ENCODE measurements at regions not wholly inside any gene's neighbourhood (a gene's known extent, or its start where the extent isn't known, plus 50 kb on each side); places are given as distances from the start of the nearest gene placed in this dataset.
A peak's percentile ranks its signal among the peaks of the same experiment; 100 is the strongest.

- DNase-seq = no peak
Observed at GRCh38 chr7:1286946-1287645, 54.4 kb downstream of the UNCX start.

GRCh38 chr7:1287752-1288201 is 55.1 kb downstream of the UNCX start:
- DNase-seq = no peak

GRCh38 chr7:1288390-1288995 is 55.8 kb downstream of the UNCX start:
- DNase-seq = no peak

DNA sequence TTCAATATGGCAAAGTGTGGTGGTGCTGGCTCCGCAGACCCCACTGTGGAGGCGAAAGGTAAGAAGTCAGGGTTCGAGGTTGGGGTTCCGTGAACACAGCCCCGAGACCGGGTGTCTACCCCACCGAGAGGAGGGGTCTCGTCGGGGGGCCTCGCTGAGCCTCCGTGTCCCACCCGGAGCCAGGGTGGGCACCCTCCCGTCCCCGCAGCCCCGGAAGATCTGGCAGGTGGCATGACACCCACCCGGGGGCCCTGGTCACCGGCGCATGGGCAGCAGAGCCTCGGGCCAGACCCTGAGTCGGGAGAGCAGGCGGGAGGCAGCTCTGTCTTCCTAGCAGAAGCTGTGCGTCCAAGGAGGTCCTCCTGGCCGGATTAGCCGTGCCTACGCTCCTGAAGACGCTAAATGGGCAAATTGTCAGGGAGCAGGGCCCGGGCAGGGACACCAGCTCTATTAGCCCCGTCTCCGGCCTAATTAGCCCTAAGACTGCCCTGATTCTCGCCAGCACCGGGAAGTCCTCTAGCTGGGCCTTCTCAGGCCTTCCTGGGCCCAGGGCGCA is 56.4 kb downstream of the UNCX start:
- DNase-seq = no peak

GRCh38 chr7:1289666-1290025 is 57.0 kb downstream of the UNCX start:
- DNase-seq = no peak

GRCh38 chr7:1290026-1290678 is 57.5 kb downstream of the UNCX start:
- DNase-seq = peak; percentile 4

DNA sequence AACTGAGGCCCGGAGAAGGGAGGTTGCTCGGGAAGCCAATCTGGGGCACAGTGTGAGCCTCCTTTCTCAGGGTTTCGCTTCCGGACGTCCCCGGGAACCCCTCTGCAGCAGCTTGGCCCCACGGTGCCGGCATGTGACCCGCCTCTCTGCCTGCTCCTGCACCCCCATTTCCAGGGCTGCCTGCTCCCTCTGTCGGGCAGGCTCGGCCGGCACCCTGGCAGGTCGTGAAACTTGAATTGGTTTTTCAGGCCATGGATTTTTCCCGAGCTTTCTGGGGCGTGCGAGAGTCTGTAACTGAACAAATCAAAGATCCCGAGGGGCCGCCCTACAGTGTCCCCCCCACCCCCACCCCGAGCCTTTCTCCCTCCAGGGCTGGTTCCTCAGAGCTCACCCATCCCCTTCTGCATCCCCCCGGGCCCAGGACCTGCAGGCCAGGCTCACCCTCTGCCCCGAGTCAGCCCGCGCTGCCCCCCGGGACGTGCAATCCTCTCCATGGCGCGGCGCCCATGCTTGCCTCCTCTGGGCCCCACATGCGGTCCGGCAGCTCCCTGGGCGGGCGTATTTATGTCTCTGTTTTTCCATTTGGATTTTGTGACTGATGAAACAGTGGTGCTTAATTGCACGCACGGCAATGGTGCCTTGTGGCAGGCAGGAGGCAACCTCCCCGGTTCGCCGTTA is 58.1 kb downstream of the UNCX start:
- DNase-seq = no peak

DNA sequence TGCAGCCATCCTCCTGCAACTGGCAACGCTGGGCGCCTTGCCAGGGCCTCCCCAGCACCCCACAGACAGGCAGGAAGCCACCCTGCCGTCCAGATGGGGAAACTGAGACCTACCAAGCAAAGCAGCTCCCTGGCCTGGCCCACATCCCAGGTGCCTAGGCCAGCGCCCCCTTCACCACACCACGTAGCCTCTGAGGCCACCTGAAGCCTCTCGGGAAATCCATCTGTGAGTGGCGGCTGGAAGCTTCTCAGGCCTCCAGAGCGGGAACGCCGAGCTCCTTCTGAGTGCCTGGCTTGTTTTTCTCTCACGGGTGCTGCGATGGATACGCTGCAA is 58.7 kb downstream of the UNCX start:
- DNase-seq = no peak

GRCh38 chr7:1291845-1292765 is 59.4 kb downstream of the UNCX start:
- DNase-seq = no peak

- DNase-seq = no peak
Observed at GRCh38 chr7:1292972-1293830, 60.5 kb downstream of the UNCX start.

GRCh38 chr7:1293950-1294411 is 61.3 kb downstream of the UNCX start:
- no peak for DNase-seq

GRCh38 chr7:1295776-1296355 is 63.2 kb downstream of the UNCX start:
- no peak for DNase-seq

- DNase-seq = no peak
Observed at GRCh38 chr7:1296356-1296981, 63.8 kb downstream of the UNCX start.

- DNase-seq = no peak
Observed at GRCh38 chr7:1297017-1297960, 64.6 kb downstream of the UNCX start.

DNA sequence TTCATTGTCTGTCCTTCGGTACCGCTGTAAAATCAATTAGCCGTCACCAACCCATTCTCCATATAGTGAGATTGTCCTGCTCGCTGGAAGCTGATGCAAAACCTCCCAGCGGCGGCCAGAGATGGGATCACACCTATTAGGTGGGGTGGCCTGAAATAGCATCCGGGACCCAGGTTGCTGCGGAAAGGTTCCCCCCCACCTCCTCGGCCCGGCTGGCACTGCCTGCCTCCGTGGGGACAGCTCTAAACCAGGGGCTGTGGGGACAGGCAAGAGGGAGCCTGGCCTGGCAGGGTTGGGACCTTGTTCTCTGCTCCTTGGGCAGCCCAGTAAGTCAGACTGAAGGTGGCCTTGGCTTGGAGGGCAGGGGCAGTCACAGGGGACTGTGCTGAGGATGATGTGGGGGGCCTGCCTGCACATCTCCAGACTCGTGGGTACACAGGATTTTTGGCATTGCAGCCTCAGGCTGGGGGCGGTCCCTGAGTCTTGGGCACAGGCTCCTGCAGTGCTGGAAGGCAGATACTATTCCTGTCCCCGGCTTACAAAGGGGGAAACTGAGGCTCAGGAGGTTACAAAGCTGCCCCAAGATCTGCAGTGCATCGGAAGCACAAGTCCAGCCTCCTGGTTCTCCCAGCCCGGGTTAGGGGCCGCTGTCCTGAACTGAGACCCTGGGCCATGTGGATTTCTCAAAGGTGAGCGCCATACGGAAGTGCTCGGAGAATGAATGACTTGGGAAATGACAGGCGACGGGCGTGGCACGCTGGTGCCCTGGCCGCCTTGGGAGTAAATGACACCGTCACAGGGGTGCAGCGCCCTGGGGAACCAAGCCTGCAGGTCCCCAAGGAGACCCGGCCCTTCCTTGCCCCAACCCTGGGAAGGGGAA is 65.6 kb downstream of the UNCX start:
- DNase-seq = no peak

DNA sequence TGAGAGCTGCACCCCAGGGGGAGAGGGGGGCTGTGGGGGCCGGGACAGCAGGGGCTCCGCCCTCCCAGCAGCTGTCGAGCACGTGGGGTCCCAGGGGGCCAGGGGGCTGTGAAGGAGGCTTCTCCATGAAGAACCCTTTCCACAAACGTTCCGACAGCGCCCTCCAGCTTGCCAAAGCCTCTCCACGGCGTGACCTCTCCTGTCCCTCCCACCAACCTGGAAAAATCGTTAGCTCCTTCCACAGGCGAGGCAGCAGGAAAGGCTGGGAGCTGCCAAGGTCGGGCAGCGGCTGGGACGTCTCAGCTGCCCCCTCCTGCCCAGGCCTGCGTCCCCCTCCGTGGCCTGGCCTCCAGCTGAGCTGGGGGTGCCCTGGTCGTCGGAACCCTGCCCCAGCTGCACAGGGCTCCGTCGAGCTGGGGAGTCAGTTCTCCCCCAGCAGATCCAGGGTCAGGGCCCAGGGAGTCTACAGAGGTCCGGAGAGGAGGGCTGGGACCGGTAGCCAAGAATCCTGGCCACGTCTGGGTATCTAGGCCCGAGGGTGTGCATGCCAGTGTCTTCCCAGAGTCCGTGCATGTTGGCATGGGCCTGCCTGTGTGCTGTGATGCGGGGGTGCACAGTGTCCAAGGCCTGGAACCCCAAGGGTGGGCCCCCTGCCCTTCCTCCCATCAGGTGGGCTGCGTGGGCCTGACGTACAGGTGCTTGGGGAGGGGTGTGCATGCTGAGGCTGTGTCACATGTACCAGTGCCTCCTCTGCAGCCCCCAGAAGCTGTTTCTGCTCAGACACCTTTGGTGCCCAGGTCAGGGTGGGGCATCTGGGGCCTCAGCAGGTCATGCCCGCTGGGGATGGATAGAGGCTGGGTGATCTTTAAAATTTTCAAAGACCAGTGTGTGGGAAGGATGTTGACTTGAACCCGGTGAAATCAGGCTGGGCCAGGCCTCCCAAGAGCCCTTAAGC is 66.5 kb downstream of the UNCX start:
- no peak for DNase-seq

DNA sequence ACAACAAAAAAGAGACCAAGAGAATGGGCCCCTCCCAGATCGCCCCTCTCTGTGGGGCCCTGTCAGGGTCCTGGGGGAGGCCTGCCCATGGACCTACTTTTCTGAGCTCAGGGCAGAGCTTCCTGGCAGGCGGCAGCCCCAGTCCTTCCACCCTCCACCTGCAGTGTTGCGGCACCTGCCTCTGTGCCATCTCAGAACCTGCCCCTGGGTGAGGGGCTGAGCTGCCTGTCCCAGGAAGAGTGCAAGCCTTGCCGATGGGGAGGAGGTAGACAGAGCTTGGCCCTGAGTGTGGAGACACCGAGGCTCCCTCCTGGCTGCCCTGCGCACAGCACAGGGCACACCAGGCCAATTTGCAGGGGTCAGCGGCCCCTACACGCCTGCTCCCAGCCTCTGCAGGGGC is 67.5 kb downstream of the UNCX start:
- no peak for DNase-seq

All from activated CD4-positive, alpha-beta T cell treated with anti-CD3 and anti-CD28 coated beads, Interleukin-2, amount 50 U/mL, for 16 hours (primary cell).